COR-L47 (cell line): ENCODE measurements at regions not wholly inside any gene's neighbourhood (a gene's known extent, or its start where the extent isn't known, plus 50 kb on each side); places are given as distances from the start of the nearest gene placed in this dataset.

Source experiments
- DNase-seq: peaks from one replicate; lab custom pipeline; 2025; lab: John Stamatoyannopoulos, UW

DNA sequence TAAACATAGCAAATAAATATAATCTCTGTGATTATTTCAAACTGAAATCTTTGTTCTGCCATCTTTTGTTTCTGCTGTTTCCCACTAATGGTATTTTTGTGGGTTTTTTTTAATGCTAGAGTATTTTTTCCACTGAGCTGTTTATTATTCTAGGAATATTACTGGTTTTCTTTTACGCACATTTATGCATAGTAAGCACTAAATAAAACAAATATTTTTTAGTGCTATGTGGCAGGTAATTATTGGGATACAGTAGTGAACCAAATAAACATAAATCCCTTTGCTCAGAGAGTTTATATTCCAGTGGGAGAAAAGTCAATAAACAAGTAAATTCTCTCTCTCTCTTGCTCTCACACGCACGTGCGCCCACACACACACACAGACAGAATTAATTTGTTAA, 397.4 kb downstream of the PRDM5 start:
- no peak for DNase-seq

DNA sequence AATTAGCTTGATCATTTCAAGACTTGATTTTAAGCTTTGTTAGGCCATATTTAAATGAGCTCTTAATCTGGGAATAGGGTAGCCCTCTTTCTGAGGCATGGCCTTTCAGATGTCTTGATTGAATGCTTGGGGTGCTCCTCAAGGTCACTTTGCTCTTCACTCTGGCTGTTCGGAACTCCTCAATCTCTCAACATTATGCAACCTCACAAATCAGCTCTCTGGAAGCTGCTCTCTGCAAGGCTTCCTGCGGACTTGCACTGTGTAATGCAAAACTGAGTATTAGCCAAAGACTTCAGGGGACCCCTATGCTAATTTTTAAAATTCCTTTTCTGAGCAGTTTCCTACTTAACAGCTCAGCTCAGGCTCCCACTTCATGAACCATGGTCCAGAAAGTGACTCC, 398.3 kb downstream of the PRDM5 start:
- DNase-seq = no peak

DNA sequence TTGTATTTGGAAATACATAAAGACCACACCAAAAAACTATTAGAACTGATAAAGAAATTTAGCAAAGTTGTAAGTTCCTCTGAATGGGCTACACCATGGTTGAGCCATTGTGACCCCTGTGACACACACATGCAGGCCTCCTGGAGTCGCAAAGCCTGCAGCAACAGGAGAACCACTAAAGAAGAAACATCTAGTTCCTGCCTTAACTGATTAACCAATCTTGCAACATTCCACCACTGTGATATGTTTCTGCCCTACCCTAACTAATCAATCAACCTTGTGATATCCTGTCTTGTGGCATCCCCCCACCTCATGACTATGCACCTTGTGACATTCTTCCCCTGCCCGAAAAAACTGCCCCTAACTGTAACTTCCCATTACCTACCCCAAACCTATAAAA, 401.8 kb downstream of the PRDM5 start:
- DNase-seq = no peak

- no peak for DNase-seq
Measured at GRCh38 chr4:120517966-120518365, 404.6 kb downstream of the PRDM5 start.

GRCh38 chr4:120509719-120510118, 412.8 kb downstream of the PRDM5 start:
- DNase-seq = no peak

DNA sequence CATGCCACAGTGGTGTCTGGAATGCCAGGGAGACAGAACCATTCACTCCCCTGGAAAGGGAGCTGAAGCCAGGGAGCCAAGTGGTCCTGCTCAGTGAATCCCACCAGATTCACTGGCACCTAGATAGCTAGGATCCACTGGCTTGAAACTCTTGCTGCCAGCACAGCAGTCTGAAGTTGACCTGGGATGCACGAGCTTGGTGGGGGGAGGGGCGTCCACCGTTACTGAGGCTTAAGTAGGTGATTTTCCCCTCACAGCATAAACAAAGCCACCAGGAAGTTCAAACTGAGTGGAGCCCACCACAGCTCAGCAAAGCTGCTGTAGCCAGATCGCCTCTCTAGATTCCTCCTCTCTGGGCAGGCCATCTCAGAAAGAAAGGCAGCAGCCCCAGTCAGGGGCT, 413.3 kb downstream of the PRDM5 start:
- DNase-seq = no peak

DNA sequence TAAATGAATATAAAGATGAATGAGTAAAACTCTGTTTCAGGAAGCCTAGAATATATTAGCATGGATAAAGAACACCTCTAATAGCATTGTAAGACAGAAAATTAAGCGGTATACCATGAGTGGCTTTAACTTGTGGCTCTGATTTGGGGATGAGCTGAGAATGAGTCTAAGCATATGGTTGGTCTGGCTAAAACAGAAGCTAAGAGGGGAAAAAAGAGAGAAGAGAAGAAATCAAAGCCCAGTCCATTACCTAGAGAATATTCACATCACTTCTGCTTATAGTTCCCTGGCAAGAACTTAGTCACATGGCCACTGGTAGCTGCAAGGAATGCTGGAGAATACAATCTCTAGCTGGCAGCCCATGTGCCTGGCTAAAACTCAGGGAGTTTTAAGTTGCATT, 414.5 kb downstream of the PRDM5 start:
- DNase-seq = no peak

DNA sequence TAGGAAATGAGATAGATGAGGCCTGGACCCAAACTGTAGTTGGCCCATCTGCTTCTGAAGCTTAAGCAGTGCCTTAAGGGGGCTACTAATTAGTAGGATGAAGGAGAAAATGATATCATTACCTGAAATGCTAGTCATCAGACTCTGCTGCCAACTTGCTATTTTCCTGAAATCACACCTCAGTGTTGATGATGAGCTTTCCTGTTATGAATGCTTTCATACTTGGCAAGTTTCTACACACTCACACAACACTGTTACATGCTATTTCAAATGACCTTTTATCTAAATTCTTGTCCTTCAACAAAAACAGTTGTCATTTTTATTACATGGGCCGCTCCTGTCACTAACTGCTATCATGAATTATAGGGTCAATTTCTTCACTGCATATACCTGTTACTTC, 416.0 kb downstream of the PRDM5 start:
- DNase-seq = no peak

- DNase-seq = no peak
Measured at GRCh38 chr4:120498678-120499077, 423.8 kb downstream of the PRDM5 start.

- no peak for DNase-seq
Measured at GRCh38 chr4:120491481-120491880, 424.8 kb upstream of the MAD2L1 start.

DNA sequence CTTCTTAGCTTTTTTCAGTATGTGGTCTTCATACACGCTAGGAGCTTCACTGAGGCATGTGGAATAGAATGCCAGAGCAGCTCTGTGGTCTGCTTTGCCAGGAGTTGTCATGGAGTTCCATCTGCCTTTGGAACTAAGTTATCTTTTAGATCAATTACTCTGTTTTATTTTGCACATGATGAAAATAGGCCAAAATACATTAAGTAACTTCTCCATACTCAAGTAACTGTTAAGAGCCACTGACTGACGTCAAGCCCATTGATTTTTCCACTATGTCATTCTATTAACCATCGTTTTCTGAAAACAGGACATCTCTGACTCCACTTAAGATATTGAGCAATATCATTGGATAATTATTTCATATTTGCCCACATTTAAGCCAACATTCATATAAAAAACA, 415.1 kb upstream of the MAD2L1 start:
- DNase-seq = no peak

- no peak for DNase-seq
Measured at GRCh38 chr4:120472447-120473131, 405.9 kb upstream of the MAD2L1 start.

GRCh38 chr4:120466429-120466828, 399.8 kb upstream of the MAD2L1 start:
- DNase-seq = no peak

DNA sequence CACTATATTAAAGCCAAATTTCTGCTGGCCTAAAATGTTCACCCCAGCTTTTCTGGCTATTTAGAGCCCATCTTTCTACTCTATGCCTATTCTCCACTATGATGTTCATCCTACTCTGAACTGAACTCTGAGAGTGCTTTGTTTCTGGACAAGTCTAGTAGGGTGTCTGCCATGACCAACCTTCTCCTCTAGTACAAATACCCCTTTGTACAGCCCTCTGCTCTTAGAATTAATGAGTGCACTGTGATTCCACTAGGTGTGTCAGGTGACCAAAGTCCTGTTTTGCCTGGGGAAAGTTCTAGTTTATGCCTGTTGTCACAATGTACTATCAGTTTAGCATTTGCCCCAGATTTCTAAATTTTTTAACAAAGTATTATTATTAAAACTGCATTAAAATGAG, 388.1 kb upstream of the MAD2L1 start:
- DNase-seq = no peak

DNA sequence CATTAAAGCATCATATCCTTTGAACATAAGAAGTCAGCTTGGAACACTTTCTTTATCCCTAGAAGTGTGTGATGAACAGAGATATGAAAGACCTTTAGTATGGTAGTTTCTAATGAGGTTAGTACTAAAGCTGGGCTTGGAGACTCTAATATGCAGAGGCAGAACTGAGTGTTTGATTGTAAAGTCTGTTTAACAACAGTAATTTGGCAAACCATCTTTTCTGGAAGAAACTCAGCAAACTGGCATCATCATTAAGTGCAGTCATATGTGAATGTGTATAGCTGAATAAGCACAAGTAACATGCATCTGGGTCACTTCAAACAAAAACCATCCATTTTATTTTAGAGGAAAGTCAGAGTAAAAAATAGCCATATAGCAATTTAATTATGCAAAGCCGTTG, 385.9 kb upstream of the MAD2L1 start:
- no peak for DNase-seq

- no peak for DNase-seq
Measured at GRCh38 chr4:120452001-120452400, 385.4 kb upstream of the MAD2L1 start.

GRCh38 chr4:120447774-120448173, 381.1 kb upstream of the MAD2L1 start:
- DNase-seq = no peak

DNA sequence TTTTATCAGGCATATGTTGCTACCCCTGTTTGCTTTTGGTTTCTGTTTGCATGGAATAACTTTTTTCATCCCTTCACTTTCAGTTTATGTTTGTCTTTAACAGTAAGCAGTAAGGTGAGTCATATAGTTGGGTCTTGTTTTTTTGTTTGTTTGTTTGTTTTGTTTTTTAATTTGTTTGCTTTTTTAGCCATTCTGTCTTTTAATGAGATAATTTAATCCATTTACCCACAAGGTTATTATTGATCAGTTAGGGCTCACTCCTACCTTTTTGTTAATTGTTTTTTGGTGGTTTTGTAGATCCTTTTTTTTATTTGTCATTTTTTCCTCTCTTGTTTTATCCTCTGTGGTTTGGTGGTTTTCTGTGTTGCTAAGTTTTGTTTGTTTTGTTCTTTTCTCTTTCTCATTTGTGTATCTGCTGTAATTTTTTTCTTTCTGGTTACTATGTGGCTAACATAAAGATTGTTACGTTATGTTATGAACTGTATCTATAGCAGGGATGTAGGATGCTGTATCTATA, 379.5 kb upstream of the MAD2L1 start:
- DNase-seq = no peak

GRCh38 chr4:120445186-120445585, 378.5 kb upstream of the MAD2L1 start:
- no peak for DNase-seq

DNA sequence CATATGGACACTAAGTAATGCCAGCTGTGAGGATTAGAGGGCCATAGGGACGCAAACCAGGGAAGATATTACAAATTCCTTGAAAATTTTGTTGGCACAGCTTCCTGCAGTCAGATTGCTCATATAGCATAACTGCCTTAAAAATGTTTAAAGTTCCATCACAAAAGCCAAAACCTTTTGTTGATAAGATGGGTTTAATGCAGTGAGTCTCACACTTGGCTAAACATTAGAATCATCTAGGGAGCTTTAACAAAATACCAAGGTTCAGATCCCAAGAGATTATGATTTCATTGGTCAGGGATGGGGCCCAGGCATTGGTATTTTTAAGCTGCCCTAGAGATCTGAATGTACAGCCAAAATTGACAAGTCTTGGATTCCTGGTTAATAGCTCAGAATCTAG, 376.5 kb upstream of the MAD2L1 start:
- no peak for DNase-seq

DNA sequence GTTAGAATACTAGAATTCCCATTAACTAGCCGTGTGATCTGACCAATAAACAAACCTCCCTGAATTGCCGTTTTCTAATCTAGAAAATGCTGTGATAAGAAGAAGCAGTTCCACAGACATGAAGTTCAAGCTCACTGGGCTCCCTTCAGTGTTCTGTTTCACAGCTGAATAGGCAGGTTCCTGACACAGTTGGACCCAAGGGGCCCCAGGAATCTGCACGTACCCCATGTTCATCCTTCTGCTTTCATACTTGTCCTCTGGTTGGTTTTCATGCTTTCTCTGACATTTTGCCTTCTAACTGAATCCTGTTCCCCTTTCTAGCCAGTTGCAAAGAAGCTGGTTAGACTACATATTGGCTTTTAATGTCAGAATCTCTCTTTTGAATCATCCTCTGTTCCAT, 374.1 kb upstream of the MAD2L1 start:
- DNase-seq = no peak

GRCh38 chr4:120435179-120435578, 368.5 kb upstream of the MAD2L1 start:
- no peak for DNase-seq

DNA sequence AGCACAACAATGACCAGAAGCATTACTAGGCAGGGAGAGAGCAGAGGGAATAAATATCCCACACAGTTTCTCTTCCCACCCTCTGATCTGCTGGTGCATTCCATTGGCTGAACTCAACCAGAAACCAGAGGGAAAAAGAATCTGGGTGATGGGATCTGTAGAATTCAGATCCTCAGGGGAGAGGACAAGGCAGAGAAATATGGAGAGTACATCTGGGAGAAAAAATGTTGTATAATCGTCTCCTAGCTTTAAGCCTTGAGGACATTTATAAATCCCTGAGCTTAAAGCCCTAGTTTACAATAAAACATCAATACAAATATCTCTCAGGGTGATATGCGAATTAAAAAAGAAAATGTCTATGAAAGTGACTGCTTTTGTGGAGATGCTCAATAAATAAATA, 368.1 kb upstream of the MAD2L1 start:
- DNase-seq = no peak

DNA sequence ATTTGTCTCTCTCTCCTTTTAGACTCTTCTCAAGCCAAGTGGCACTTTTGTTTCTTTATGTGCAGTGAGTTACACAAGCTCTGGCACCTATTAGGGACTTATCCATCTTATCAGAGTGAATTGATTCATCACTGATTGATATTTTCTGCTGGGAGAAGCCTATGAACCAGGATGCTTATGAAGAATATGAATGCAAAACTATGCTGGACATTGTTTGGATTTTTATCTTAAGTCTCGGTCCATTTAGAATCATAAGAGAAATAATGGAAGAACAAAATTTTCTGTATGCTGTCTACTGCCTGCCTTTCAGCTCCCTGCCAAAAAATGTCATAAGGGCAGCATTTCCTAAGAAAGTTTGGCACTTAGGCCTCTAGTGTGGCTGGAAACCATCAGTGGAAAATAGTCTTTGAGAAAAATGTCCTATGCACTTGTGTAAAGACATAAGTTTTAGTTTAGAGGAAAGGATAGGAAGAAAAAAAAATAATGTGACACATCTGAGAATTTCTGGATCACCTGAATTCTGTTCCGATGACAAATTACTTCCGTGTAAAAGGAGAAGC, 365.7 kb upstream of the MAD2L1 start:
- DNase-seq = no peak
